ENCODE measurements at regions not wholly inside any gene's neighbourhood (a gene's known extent, or its start where the extent isn't known, plus 50 kb on each side); places are given as distances from the start of the nearest gene placed in this dataset.

DNA sequence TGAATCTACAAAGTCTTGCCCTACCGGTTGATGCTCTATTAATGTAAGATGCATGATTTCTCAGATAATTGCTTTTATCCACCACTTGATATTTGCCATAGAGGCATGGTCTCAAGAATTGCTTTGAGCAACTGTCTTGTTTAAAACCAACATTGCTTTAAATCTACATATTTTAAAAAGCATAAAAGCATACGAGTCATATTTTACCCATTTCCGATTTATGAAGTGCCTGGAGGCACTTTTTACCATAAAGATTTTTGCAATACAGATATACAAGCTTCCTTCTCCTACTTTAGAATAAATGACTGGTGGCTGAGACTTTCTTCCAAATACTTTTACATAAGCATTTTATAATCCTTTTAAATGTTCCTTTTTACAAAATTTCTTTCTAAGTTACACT lies 517.6 kb downstream of the TXNL1 start:
- Histone ChIP-seq H3K4me3 (no peak overlapping the region), H3K27ac (no peak overlapping the region)
- no peak for DNase-seq (ENCODE audit: low spot score)
- TF ChIP-seq, protein P1, sequence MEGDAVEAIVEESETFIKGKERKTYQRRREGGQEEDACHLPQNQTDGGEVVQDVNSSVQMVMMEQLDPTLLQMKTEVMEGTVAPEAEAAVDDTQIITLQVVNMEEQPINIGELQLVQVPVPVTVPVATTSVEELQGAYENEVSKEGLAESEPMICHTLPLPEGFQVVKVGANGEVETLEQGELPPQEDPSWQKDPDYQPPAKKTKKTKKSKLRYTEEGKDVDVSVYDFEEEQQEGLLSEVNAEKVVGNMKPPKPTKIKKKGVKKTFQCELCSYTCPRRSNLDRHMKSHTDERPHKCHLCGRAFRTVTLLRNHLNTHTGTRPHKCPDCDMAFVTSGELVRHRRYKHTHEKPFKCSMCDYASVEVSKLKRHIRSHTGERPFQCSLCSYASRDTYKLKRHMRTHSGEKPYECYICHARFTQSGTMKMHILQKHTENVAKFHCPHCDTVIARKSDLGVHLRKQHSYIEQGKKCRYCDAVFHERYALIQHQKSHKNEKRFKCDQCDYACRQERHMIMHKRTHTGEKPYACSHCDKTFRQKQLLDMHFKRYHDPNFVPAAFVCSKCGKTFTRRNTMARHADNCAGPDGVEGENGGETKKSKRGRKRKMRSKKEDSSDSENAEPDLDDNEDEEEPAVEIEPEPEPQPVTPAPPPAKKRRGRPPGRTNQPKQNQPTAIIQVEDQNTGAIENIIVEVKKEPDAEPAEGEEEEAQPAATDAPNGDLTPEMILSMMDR (IDR thresholded peaks at IDR 0.05) = no peak

DNA sequence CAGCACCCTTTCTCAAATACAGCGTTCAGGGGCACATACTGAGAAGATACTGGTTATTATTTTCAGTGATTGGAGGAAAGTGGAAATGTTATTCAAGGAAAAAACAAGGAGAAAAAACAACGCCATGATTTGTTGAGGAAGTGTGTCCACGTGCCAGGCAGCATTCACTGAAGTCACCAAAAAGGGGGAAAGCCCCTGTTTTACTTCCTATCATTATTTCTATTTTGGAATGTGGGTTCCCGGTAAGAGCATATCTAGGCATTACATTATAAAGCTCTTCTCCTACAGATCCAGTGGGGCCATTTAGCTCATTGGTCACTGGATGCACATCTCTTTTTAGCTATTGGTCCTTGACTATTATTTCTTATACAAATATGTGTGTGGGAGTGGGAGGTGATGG lies 518.7 kb downstream of the TXNL1 start:
- TF ChIP-seq, protein P1 (IDR thresholded peaks at IDR 0.05) = no peak
- no peak overlapping the region for H3K4me3 ChIP-seq
- H3K27ac ChIP-seq = no peak overlapping the region
- DNase-seq (ENCODE audit: low spot score) = no peak

DNA sequence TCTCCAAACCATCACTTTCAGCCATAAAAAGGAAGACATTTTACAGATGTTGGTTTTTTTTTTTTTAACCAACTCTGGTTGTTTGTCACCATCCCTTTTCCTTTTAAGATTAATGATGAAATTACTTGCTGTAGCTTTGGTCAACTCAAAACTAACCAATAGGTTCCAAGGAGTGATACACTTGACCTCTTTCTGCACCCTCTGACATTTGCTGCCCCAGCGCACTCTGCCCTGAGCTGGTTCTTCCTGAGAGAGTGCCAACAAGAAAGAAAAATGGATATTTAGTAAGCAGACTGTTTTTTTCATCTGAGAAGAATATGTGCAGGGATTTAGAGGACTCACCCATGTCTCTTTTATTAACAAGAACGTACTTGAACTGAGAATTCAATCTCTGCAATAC lies 520.0 kb downstream of the TXNL1 start:
- Histone ChIP-seq H3K4me3 (no peak overlapping the region), H3K27ac (no peak overlapping the region)
- DNase-seq (ENCODE audit: low spot score) = no peak
- TF ChIP-seq, protein P1 (IDR thresholded peaks at IDR 0.05) = no peak

DNA sequence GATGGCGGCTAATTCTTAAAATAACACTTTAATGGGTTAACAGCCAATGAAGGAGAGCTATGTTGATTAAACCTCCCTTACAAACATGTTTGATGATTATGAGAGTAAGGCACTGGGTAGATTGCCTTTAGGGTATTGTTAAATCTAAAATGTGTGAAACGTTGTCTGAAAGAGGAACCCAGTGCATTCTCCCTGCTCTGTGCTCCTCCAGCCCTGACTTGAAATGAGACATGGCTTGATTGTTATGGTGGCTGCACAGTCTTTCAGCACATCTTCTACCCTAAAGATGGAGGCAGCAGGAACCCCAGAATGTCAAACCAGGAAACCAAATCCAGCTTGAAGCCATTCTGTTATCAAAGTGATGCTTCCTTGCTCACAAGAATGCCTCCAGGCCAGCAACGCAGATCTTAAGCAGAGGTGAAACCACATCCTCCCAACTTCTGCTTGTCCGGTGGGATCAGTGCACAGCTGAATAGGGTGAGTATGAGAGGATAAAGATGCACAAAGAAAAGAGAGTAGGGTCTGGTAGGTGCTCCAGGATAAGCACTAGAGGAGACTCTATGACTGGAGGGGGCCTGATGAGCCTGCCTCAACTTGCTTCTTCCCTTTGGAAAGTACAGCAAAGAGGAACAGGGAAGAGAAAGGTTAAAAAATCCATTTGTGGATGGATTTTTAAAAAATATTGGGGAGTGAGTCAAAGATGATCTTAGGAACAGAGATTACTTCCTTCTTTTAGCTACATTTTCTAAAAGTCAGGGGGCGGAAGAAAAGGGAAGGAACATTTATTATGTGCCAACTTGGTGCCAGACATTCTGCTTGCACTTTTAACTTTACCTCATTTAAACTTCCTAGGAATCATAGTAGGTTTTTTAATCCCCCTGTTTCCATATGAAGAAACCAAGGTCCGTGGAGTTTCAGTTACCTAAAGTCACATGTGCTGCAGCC lies 523.0 kb downstream of the TXNL1 start:
- TF ChIP-seq, protein P1 (IDR thresholded peaks at IDR 0.05) = no peak
- no peak for DNase-seq (ENCODE audit: low spot score)
- Histone ChIP-seq H3K27ac (no peak overlapping the region), H3K4me3 (no peak overlapping the region)

DNA sequence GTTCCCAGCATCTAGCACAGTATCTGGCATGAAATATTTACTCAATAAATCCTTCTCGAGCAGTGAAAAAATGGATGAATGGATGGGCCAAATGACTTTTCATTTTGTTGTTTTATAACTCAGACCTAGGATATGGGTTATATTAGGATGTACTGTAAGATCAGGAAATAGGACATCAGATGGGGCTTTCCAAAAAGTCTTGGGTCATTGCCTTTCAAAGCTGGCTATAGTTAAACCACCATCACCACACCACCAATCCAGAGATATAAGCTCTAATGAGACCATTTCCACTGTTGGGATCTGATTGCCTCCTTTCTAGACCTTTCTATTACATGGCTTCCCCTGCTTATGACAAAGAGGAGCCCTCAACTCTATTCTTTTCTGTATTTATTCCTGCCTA lies 525.0 kb upstream of the TCF4 start:
- TF ChIP-seq, protein P1 (IDR thresholded peaks at IDR 0.05) = no peak

DNA sequence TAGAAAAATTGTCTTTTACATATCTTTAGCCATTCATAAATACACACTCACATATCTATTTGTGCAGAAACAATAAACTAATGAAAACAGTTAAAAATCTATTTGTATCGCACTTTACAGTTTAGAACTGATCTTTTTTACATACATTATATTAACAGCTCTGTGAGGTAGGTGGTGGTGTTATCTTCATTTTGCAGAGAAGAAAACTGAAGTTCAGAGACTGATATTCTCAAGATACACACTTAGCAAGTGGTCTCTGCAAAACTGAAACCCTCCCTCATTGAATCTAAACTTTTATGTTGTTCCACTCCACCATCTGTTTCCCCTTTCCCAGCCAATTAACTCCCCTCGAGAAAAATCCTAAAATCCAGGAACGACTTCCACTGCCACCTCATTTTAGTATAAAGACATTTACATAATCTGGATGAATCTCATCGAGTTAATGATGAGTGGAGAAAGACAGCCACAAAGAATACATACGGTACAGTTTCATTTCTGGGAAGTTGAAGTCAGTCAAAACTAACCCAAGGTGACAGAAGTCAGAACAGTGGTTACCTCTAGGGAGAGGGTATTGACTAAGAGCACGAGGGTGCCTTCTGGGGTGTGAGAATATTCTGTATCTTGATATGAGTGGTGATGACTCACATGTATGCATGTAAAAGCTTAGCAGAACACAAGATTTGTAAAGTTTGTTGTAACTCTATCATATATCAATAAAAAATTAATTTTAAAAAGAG lies 524.2 kb upstream of the TCF4 start:
- TF ChIP-seq, protein P1 (IDR thresholded peaks at IDR 0.05) = no peak
- H3K27ac ChIP-seq = no peak overlapping the region
- no peak for DNase-seq (ENCODE audit: low spot score)
- H3K4me3 ChIP-seq = no peak overlapping the region

More for the DNA sequence above, 525.0 kb upstream of the TCF4 start:
- H3K27ac ChIP-seq = no peak overlapping the region
- DNase-seq (ENCODE audit: low spot score) = no peak
- H3K4me3 ChIP-seq = no peak overlapping the region
